K562 (cell line): ENCODE measurements at regions not wholly inside any gene's neighbourhood (a gene's known extent, or its start where the extent isn't known, plus 50 kb on each side); places are given as distances from the start of the nearest gene placed in this dataset.

Experiments used
- HMG20A ChIP-seq: fragments of 450-650 bp; formaldehyde crosslinking; conservative IDR thresholded peaks from 2 replicates; pipeline ENCODE4 v1.4.0; 2020; ENCODE audit warnings: mild to moderate bottlenecking, mixed read lengths
- JUND ChIP-seq, 2 experiments: IDR thresholded peaks; 2 replicates in 1 of 2; 3 replicates in 1 of 2; pipeline ENCODE4 v1.6.1; 2011; ENCODE audit warnings: borderline replicate concordance in 2 of 2, low read depth in 2 of 2, low read length in 2 of 2, improper control_type of control experiment in 1 of 2, missing biosample characterization in 1 of 2, missing genetic modification characterization in 1 of 2, missing genetic modification reagents in 1 of 2
- MGA ChIP-seq: fragments of 450-650 bp; IDR thresholded peaks from 2 replicates; pipeline ENCODE4 v1.6.1; 2016; ENCODE audit warnings: mild to moderate bottlenecking, moderate library complexity
- NFIX ChIP-seq: fragments of 250-450 bp; sonication (Bioruptor Pico); IDR thresholded peaks from 2 replicates; pipeline ENCODE4 v1.4.0; 2020; ENCODE audit warnings: low read depth, mild to moderate bottlenecking, moderate library complexity
- POLR2H ChIP-seq: IDR thresholded peaks from 2 replicates; pipeline ENCODE4 v1.6.1; 2016; ENCODE audit warnings: missing genetic modification characterization, low read depth, mild to moderate bottlenecking, control low read depth, missing compliant biosample characterization, moderate library complexity
- ZNF347 ChIP-seq: fragments of 450-650 bp; formaldehyde crosslinking; IDR thresholded peaks from 2 replicates; pipeline ENCODE4 v1.4.0; 2020; ENCODE audit warnings: low read depth, mild to moderate bottlenecking, moderate library complexity

- TF ChIP-seq MGA (no peak), JUND (IDR thresholded peaks at IDR 0.05; ENCODE audit: borderline replicate concordance, low read depth, low read length) (no peak), JUND (tag; IDR thresholded peaks at IDR 0.05; ENCODE audit: borderline replicate concordance, low read depth, low read length) (no peak), ZNF347 (CRISPR knock-in tag) (no peak), NFIX (CRISPR knock-in tag) (no peak), HMG20A (CRISPR knock-in tag) (no peak), POLR2H (tag) (no peak)
These were observed 633.2 kb upstream of the RORB start (continued) for GRCh38 chr9:73863924-73864323.
